Stimulated activated CD8-positive, alpha-beta memory T cell treated with anti-CD3 and anti-CD28 coated beads, Interleukin-12 subunit alpha, Interleukin-12 subunit beta, amount 100 ng/mL, for 1 hour (primary cell): ENCODE measurements at regions not wholly inside any gene's neighbourhood (a gene's known extent, or its start where the extent isn't known, plus 50 kb on each side); places are given as distances from the start of the nearest gene placed in this dataset.
"Not testable (repeated sequence)": the region's sequence is repeated elsewhere in the genome, so short reads cannot be mapped to it uniquely, and the experiment has no call there.

Experiments
- DNase-seq: peaks from one replicate; pipeline ENCODE4 v3.0.0-alpha.2; 2020; ENCODE audit warnings: low read depth

DNA sequence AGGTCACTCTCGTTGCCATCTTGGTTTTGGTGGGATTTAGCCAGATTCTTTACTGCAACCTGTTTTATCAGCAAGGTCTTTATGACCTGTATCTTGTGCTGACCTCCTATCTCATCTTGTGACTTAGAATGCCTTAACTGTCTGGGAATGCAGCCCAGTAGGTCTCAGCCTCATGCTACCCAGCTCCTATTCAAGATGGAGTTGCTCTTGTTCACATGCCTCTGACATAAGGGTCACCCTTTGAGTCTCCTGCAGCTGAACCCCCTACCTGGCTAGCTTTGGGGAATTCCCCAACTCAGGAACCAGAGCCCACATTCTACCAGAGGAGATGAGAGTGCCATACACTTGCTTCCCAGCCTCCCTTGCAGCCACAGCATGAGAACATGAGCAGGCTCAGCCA, 123.0 kb upstream of the ARHGEF3 start:
- DNase-seq, result not testable (repeated sequence)

DNA sequence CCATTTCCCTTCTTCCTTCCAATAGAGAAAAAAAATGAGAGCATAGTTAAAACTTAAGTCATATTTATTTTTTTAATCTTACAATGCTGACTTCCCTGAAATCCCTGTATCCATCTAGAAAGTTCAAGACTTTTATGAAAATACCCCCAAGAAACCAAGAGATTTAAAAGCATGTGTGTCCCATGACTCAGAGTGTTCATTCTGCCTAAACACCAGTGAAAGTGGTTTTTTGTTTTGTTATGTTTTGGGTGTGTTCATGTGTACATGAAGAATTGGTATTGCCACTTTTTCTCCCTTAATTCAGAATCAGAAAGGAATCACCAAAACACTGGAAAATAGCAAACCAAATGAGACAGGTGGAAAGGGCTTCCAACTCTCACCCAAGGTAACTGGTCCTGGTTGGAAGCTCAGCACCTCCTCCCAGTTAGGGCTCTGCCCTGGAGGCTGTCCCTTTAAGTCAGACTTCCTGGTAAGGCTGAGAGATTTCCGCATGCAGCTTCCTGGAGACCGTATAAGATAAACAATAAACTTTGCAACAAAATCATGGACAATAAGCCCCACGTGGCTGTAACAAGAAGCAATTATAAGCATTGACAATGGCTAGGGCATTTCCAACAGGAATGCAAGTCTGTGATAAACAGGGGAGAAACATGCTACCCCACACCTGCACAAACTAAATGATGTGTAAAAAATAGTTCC, 121.9 kb upstream of the ARHGEF3 start:
- DNase-seq, result peak; percentile 23

DNA sequence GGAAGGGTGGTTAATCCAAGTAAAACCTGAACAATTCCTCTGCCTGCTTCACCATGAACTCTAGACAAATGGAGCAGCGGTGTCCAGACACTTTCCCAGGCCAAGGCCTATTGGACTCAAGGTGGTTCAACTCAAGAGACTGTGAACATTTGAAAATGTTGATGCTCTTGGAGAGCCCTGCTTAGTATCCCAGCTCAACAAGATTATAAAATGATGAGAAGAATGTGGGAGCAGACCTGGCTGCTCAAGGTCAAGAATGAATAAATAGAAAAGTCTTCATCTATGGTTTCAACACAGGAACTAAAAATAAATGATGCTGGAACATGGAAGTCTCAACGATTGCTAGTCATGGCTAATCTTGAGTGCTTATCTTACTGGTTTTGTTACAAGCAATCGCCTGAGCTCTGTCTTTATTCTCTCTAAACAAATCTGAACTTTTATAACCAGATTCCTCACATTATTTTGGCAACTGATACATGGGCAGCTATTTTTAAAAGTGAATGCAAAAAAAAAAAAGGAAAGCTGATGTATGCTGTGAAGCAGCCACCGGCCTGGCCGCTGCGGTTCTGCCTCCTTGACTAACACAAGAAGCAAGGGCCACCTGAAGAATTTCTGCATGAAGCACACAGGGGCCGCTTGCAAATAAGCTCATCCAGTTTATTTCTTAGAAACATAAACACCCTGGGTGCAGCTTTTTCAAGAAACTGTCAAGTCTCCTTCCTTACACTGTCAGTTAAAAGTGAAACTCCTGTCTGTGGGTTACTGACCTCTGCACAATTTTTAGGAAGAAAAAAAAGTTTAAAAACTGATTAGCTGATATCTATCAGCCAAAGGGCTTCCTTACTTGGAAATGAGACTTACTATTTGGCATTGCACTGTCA, 120.1 kb upstream of the ARHGEF3 start:
- no peak for DNase-seq

DNA sequence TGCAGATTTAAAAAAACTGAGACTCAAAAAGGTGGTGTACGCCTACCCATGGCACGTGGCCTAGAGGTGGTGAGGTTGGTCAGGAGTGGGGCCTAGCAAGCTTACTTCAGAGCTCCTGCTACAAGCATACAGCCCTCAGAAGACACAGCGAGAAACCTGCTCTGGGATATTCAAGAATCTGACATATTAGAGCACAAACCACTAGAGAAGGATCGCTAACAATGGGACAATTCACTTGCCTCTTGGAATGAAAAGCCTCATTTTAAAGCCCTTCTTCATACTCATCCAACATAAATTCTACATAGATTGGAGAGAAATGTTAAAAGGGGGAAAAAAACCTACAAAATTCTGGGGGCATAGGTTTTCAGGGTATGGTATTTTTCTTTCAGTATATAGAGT, 118.0 kb upstream of the ARHGEF3 start:
- no peak for DNase-seq

DNA sequence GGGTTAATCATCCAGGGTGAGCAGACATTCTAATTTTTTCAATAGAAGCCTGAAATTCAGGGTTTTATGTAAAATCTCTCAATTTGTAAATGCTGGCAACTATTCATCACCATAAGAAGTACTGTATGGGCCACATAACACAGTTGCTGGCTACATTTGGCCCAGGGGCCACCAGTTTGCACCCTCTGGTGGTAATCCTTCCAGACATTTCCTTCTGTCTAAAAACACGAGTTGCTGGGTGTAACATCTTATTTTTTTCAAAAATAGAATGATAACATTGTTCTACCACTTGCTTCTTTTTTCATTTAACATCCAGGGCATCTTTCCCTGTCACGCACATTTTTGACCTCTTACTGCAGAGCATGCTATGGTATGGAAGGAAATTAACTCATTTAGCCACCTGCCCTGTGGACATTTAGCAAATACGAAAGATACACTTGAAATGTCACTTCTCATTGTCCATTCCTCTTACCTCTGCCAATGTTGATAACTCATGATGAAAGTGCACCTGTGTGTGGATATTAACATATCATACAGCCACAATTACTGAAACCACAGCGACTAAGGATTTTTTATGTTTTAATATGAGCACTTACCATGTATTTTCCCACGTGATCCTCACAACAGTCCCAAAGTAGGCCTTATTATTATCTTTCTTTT, 117.5 kb upstream of the ARHGEF3 start:
- no peak for DNase-seq

DNA sequence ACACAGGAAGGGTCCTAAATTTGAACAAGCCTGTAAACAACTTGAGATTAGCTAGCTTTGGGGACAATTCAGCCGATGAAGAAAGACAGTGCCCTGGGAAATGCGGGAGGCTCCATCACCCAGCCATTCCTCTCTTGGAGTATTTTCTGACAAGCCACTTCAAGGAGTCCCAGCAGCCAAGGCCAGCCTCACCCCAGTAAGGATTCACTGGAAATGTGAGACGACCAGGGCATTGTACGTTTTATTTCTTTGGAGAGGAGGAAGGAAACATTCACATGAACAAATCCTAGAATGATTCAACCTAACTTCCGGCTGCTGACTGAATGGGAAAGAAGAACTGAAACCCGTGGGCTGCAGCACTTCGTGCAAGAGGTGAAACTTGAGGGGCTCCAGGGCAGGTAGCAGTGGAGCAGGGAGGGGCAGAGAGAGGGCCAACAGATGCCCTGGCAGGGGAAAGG, 116.4 kb upstream of the ARHGEF3 start:
- no peak for DNase-seq

DNA sequence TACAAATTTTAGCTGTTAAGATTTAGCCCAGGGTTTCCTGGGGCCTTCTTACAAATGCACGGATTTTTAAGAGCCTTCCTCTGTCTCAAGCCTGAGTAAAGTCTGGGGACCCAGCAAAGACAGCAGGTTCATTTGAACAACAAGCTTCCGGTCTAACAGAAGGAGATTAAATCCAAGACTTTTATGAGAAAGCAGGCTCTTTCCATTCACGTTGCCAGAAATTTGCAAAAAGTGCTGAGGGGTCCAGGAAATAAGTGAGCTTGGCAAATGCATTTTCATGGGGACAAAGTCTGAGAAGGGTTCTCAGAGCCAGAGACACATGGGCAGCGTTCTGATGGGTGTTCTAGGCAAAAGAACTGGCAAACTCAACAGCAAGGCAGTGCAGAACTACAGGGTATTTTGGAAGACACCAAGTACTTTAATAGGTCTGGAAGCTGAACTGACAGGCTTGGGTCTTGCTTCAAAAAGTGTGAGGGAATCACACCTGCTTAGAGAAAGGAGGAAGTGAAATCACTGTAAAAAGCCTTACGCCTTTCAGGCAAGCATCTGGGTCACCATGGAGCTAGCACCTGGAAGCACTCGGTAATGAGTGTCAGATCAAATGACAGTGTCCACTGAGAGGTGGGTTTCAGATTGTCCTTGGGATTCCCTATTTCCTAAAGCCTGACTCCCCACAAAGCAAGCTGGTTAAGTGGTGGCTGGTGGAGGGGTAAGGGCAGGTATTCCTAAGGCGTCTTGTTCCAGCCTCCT, 115.8 kb upstream of the ARHGEF3 start:
- DNase-seq, result no peak

DNA sequence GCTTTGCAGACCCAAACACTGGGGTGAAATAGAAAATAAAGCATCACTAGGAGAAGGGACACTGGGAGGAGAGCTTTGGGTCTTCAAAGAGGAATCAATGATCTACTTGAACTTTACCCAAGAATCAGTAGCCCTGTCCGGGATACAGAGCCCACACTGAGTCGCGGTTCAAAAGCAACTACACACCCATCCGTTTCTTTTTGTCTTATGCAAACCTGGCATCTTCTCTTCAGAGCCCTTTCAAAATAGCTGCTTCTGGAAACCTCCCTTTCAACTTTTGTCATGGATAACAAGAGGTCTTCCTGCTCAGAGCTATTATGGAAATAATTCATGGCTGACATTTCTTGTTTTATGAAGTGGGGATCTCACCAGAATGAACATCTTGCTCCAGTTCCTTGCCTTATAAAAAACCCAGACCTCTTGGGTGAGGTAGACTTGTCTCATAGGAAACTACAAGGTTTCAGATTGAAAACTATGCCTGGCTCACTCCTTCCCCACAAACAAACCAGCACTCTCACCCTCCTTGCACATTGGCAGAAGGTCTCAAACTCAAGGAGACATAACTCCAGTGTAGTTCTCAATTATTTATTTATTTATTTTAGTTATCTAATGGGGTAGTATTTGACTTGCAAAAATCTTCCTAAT, 115.1 kb upstream of the ARHGEF3 start:
- no peak for DNase-seq

DNA sequence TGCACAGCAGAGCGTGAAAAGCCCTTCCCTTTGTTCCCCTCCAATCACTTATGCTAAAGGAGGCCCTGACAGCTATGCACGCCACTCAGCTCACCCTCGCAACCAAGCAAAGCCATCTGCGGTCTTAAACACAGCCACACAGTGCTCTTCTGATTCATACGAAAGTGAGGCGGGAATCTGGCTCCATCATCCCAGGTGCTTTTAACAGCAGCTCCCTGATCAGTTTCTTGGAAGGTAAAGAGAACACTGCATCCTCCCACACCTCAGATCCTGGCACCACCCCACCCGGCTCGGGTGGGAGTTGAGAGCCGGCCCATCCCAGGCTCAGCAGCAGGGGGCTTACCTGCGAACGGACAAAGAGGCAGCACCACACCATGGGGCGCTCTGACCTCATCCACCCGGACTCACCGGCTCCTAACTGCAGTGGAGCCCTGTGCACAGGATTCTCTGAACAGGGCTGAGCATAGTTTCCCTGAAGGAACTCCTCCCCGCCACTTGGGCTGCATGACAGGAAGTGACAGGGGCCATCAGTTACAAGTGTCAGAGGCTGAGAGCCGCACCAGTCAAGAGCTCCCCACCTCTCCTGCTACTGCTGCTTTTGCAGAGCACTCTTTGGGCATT, 114.3 kb upstream of the ARHGEF3 start:
- peak; percentile 55 for DNase-seq

DNA sequence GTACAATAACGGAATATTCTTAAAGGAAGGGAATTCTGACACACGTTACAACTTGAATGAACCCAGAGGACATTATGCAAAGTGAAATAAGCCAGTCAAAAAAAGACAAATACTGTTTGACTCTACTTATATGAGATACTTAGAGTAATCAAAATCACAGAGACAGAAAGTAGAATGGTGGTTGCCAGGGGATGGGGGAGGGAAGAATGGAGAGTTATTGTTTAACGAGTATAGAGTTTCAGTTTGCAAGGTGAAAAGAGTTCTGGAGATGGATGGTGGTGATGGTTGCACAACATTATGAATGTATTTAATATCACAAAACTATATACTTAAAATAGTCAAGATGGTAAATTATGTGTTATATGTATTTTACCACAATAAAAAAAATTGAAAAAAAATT, 112.9 kb upstream of the ARHGEF3 start:
- DNase-seq, result no peak

DNA sequence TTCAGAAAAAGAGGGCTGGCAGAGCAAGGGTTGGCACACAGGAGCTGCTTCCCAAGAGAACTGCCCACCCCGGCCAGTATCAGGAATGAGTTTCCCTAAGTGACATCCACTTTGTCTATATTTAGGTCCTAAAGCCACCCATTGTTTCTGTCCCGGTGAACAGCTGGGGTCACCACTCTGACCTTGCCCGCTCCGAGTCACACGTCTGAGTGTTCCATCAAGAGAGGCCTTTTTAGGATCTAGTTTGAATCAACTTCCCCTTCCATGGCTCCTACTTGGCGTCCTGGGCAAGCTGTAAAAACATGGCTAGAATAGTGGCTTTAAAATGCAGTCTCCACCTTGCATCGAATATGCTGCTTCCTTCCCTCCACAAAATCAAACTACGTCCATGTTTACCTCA, 109.6 kb upstream of the ARHGEF3 start:
- no peak for DNase-seq

DNA sequence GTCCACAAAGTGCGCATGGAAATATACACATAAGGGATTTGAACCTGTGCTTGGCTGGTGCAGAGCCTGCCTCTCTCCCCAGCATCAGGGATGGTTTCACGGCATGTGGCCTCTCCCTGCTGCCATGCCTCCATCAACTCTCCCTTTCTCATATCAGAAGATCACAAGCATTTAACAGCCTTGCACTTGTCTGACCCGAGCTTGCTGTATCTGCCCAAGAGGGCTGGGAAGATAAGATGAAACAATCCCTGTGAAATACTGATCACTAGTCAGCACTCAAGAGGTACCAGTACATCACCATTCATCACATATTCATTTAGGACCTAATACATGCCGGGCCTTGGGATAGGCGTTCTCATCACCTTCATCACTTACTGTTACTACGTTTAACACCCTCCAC, 107.6 kb upstream of the ARHGEF3 start:
- no peak for DNase-seq

DNA sequence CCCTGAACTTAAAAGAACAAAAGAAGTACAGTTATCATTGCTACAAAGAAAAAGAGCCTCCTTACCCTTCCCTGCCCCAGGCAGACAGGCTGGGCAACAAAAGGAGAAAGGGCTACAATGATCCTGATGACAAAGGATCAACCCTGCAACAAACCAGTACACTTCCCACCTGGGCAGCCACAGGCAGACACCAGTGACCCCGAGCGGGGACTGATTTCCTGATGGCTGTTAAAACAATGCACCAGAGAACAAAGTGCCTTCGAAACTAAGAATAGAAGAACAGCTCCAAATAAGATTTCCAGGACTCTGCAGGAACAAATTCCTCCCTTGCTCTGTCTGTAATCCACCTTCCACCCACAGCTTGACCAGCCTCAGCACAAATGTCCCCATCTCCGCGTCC, 106.3 kb upstream of the ARHGEF3 start:
- no peak for DNase-seq

DNA sequence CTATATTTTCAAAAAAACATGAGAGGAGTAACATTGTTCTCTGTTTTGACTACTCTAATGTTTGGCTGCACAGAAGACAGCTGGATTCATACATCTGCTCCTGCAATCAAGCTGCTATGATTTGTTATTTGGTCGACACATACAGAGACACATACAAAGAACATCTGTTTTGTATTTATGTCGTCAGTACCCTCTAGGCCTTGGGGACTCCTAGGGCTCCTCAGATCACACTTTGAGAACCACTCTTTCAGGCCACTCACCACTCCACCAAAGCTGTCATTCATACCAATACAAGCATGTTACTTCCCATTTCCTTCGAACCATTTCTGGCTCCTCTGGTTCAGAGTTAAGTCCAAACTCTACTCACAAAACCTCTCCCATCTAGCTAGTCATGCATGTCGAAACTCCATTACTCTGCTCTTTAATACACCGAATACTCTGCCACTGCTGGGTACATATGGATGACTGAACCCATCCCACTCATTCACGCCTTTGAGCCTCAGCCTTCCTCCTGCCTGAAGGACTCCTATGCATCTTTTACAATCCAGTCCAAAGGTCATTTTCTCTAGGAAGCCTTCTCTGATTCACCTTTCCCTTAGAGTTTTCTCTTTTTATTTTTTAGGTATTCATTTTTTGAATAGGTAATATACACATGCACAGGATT, 102.9 kb upstream of the ARHGEF3 start:
- no peak for DNase-seq

DNA sequence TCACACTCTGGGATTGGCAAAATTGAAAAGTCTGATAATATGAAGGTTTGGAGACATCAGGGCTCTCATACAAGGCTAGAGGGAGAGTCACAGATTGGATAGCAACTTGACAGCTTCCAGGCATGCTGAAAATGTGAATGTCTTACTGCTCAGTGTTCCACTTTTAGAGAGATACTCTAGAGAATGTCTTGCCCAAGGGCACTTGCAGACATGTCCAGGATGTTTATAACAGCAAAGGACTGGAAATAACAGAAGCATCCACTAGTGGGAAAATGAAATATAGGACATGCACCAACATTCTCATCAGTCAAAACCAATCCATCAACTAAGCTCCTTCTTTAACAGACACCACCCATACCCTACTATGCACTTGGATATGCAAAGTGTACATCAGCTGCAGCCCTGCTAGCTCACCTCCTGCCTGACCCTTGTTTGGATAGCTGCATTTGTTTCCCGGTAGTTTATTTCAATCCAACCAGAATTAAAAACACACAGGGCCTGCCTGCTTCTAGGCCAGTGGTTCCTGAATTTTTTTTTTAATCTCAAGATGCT, 101.6 kb upstream of the ARHGEF3 start:
- no peak for DNase-seq

DNA sequence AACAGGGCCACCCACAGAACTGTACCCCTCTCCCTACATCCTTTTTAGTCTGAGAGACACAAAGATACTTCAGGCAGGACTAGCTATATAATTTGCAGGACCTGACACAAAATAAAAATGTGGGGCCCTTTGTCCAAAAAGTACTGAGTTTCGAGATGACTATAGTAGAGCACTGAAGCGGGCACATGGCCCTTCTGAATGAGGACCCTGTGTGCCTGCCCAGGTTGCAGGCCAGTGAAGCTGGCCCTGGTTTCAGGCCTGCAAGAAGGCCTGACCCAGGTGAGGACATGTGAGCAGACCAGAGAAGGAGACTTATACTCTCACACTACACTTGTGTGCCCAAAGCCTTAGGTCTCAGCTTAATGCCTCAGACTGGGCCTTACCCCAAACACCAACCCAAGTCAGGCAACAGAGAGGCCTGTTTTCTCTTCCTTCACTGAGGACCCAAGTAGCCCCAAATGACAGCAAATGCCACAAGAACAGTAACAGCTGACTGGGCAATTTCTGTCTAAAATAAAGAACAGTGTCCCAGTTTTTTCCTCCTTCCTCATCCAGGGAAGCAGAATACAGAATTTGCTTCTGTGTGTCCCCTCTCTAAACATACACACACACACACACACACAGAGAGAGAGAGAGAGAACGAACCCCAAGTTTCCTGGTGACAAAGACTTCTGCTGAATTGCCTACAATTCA, 100.9 kb upstream of the ARHGEF3 start:
- no peak for DNase-seq

DNA sequence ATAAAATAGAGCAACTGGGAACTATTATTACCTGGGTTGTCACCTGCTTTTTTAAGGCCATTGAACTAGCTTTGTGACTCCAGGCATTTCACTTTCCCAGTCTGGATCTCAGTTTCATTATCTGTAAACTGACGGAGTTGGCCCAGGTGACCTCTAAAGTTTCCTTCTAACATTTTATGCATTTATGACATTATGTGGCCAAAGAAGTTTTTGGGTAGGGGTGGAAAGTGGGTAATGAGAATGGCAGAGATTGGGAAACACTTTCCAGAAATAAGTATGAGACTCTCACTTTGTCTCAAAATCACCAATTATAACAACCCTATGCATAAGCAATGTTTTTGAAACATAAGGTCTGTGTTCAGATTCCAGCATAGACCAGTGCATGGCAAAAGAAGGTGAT, 99.1 kb upstream of the ARHGEF3 start:
- DNase-seq, result no peak

DNA sequence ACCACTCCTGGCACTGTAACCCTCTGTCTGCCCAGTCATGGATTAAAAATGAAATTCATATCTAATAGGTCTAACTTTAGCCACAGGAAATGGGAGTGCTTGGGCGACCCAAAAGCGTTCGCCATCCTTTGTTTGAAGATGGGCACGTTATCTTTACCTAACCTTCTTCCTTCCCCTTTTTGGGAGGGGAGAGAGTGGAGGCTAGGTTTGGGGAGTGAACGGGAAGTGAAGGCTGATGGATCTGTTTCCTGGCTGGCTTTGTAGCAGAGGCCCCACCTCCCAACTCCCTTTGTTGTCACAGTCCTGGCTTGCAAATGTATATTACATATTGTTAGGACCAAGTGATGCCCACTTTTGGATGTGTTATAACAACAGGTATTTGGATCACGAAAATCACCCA, 98.1 kb upstream of the ARHGEF3 start:
- DNase-seq, result no peak

DNA sequence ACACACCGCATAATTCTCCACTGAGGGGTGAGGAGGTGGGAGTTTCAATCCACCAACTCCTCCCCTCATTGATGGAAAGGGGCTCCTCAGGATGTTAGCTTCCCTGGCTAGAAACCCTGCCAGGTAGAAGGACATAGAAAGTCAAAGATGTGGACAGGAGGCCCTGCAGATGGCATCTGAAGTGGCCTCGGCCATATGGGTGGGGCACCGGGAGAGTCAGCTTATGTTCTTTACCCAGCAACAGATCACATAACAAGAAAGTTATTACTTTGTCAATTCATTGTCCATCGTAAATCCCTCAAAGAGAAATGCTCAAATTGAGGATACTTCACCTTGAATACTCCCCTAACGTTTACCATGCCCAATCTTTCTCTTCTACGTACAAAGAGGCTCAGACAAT, 97.3 kb upstream of the ARHGEF3 start:
- DNase-seq, result no peak

DNA sequence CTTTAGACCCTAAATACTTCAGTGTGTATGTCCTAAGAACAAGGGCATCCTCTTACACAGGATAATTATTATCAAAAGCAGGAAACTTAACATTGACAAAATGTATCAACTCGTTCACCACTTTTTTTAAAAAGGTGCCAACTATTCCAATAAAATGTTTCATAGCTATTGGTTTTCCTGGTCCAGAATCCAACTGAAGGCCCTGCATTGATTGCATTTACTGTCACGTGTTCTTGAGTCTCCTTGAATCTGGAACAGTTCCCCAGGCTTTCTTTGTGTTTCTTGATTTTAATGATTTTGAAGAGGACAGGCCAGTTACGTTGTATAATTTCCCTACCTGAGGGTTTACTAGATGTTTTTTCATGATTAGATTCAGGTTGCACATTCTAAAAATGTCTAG, 94.6 kb upstream of the ARHGEF3 start:
- DNase-seq, result no peak
